Kasumi-1 (cell line): ENCODE measurements at regions not wholly inside any gene's neighbourhood (a gene's known extent, or its start where the extent isn't known, plus 50 kb on each side); places are given as distances from the start of the nearest gene placed in this dataset.

ENCODE experiments used
- DNase-seq, 2 experiments: peaks; one replicate each; lab custom pipeline; 2025; lab: John Stamatoyannopoulos, UW

GRCh38 chr15:93722165-93722564, 509.2 kb upstream of the MCTP2 start:
- DNase-seq = no peak

GRCh38 chr15:93720607-93721006, 510.8 kb upstream of the MCTP2 start:
- no peak for DNase-seq

- no peak for DNase-seq
Measured at GRCh38 chr15:93719921-93720351, 511.4 kb upstream of the MCTP2 start.

- DNase-seq = no peak
Measured at GRCh38 chr15:93716615-93717231, 514.6 kb upstream of the MCTP2 start.

GRCh38 chr15:93709708-93710107, 521.7 kb upstream of the MCTP2 start:
- no peak for DNase-seq

GRCh38 chr15:93708724-93709445, 522.5 kb upstream of the MCTP2 start:
- DNase-seq = no peak

- DNase-seq = no peak
Measured at GRCh38 chr15:93707751-93708150, 523.6 kb upstream of the MCTP2 start.

- no peak for DNase-seq
Measured at GRCh38 chr15:93706495-93707292, 524.7 kb upstream of the MCTP2 start.

- no peak for DNase-seq
Measured at GRCh38 chr15:93705753-93706455, 525.5 kb upstream of the MCTP2 start.

- DNase-seq = no peak
Measured at GRCh38 chr15:93703092-93703739, 528.1 kb upstream of the MCTP2 start.

- DNase-seq = no peak
Measured at GRCh38 chr15:93700051-93700450, 531.3 kb upstream of the MCTP2 start.

- DNase-seq = no peak
Measured at GRCh38 chr15:93694033-93694432, 537.3 kb upstream of the MCTP2 start.

GRCh38 chr15:93683651-93684050, 547.7 kb upstream of the MCTP2 start:
- no peak for DNase-seq

- DNase-seq = no peak
Measured at GRCh38 chr15:93671387-93671943, 559.9 kb upstream of the MCTP2 start.

- no peak for DNase-seq
Measured at GRCh38 chr15:93670931-93671330, 560.4 kb upstream of the MCTP2 start.

GRCh38 chr15:93664213-93664956, 567.0 kb upstream of the MCTP2 start:
- DNase-seq = no peak

- no peak for DNase-seq
Measured at GRCh38 chr15:93662162-93662885, 569.0 kb upstream of the MCTP2 start.

- no peak for DNase-seq
Measured at GRCh38 chr15:93658026-93658816, 569.2 kb upstream of the RGMA start.

- DNase-seq = no peak
Measured at GRCh38 chr15:93656041-93656440, 567.0 kb upstream of the RGMA start.
